ENCODE measurements at regions not wholly inside any gene's neighbourhood (a gene's known extent, or its start where the extent isn't known, plus 50 kb on each side); places are given as distances from the start of the nearest gene placed in this dataset.

- TF ChIP-seq ZNF248 (tag by site-specific recombination; IDR thresholded peaks at IDR 0.05) (no peak), SCRT2 (tag by site-specific recombination; IDR thresholded peaks at IDR 0.05) (no peak), ZNF146 (tag by site-specific recombination; IDR thresholded peaks at IDR 0.05) (no peak), ZNF274 (IDR thresholded peaks at IDR 0.05; ENCODE audit: low read length) (no peak), ZNF274 (tag by site-specific recombination; IDR thresholded peaks at IDR 0.05; ENCODE audit: borderline replicate concordance) (no peak), ZBTB48 (tag by site-specific recombination; IDR thresholded peaks at IDR 0.05) (no peak), ZNF792 (tag by site-specific recombination; IDR thresholded peaks at IDR 0.05) (no peak), ELK4 (IDR thresholded peaks at IDR 0.05; ENCODE audit: borderline replicate concordance, low read depth, low read length) (no peak), KLF7 (tag by site-specific recombination; IDR thresholded peaks at IDR 0.05; ENCODE audit: borderline replicate concordance) (no peak)
- TF ChIP-seq, protein P1, sequence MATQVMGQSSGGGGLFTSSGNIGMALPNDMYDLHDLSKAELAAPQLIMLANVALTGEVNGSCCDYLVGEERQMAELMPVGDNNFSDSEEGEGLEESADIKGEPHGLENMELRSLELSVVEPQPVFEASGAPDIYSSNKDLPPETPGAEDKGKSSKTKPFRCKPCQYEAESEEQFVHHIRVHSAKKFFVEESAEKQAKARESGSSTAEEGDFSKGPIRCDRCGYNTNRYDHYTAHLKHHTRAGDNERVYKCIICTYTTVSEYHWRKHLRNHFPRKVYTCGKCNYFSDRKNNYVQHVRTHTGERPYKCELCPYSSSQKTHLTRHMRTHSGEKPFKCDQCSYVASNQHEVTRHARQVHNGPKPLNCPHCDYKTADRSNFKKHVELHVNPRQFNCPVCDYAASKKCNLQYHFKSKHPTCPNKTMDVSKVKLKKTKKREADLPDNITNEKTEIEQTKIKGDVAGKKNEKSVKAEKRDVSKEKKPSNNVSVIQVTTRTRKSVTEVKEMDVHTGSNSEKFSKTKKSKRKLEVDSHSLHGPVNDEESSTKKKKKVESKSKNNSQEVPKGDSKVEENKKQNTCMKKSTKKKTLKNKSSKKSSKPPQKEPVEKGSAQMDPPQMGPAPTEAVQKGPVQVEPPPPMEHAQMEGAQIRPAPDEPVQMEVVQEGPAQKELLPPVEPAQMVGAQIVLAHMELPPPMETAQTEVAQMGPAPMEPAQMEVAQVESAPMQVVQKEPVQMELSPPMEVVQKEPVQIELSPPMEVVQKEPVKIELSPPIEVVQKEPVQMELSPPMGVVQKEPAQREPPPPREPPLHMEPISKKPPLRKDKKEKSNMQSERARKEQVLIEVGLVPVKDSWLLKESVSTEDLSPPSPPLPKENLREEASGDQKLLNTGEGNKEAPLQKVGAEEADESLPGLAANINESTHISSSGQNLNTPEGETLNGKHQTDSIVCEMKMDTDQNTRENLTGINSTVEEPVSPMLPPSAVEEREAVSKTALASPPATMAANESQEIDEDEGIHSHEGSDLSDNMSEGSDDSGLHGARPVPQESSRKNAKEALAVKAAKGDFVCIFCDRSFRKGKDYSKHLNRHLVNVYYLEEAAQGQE (tag by site-specific recombination; IDR thresholded peaks at IDR 0.05): no peak
- TF ChIP-seq, protein P2, sequence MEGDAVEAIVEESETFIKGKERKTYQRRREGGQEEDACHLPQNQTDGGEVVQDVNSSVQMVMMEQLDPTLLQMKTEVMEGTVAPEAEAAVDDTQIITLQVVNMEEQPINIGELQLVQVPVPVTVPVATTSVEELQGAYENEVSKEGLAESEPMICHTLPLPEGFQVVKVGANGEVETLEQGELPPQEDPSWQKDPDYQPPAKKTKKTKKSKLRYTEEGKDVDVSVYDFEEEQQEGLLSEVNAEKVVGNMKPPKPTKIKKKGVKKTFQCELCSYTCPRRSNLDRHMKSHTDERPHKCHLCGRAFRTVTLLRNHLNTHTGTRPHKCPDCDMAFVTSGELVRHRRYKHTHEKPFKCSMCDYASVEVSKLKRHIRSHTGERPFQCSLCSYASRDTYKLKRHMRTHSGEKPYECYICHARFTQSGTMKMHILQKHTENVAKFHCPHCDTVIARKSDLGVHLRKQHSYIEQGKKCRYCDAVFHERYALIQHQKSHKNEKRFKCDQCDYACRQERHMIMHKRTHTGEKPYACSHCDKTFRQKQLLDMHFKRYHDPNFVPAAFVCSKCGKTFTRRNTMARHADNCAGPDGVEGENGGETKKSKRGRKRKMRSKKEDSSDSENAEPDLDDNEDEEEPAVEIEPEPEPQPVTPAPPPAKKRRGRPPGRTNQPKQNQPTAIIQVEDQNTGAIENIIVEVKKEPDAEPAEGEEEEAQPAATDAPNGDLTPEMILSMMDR (tag by site-specific recombination; IDR thresholded peaks at IDR 0.05): no peak
These were observed 1317.1 kb upstream of the ZEB2 start for GRCh38 chr2:145836986-145837385.

All from HEK293 (cell line).